Stimulated activated CD4-positive, alpha-beta T cell treated with anti-CD3 and anti-CD28 coated beads, Interleukin-12 subunit alpha, Interleukin-12 subunit beta, amount 100 ng/mL, for 48 hours (primary cell): ENCODE measurements at regions not wholly inside any gene's neighbourhood (a gene's known extent, or its start where the extent isn't known, plus 50 kb on each side); places are given as distances from the start of the nearest gene placed in this dataset.
"Not testable (repeated sequence)": the region's sequence is repeated elsewhere in the genome, so short reads cannot be mapped to it uniquely, and the experiment has no call there.

Experiments used
- DNase-seq, 3 donors: peaks; one replicate each; pipeline ENCODE4 v3.0.0-alpha.2; 2020; ENCODE audit warnings: low read depth in 2 of 3, low spot score in 1 of 3

GRCh38 chr12:5305886-5306545 is 125.9 kb upstream of the NTF3 start:
- DNase-seq = no peak

GRCh38 chr12:5307065-5307464 is 124.8 kb upstream of the NTF3 start:
- no peak for DNase-seq

GRCh38 chr12:5308216-5308615 is 123.7 kb upstream of the NTF3 start:
- DNase-seq = no peak

- no peak for DNase-seq
Observed at GRCh38 chr12:5308996-5309395, 122.9 kb upstream of the NTF3 start.

GRCh38 chr12:5309654-5310053 is 122.3 kb upstream of the NTF3 start:
- DNase-seq = no peak

- DNase-seq = no peak
Observed at GRCh38 chr12:5310151-5310550, 121.8 kb upstream of the NTF3 start.

- DNase-seq = no peak
Observed at GRCh38 chr12:5317556-5317955, 114.4 kb upstream of the NTF3 start.

GRCh38 chr12:5318874-5319273 is 113.0 kb upstream of the NTF3 start:
- DNase-seq = no peak

GRCh38 chr12:5328669-5329517 is 103.0 kb upstream of the NTF3 start:
- no peak for DNase-seq

- DNase-seq = no peak
Observed at GRCh38 chr12:5332551-5332950, 99.4 kb upstream of the NTF3 start.

GRCh38 chr12:5333096-5333495 is 98.8 kb upstream of the NTF3 start:
- DNase-seq = no peak

- no peak for DNase-seq
Observed at GRCh38 chr12:5335069-5335468, 96.8 kb upstream of the NTF3 start.

- DNase-seq = not testable (repeated sequence)
Observed at GRCh38 chr12:5341086-5341485, 90.8 kb upstream of the NTF3 start.

GRCh38 chr12:5343711-5344110 is 88.2 kb upstream of the NTF3 start:
- no peak for DNase-seq

GRCh38 chr12:5344131-5344530 is 87.8 kb upstream of the NTF3 start:
- no peak for DNase-seq

- no peak for DNase-seq
Observed at GRCh38 chr12:5345534-5345933, 86.4 kb upstream of the NTF3 start.

GRCh38 chr12:5348057-5348456 is 83.9 kb upstream of the NTF3 start:
- no peak for DNase-seq

GRCh38 chr12:5348491-5348890 is 83.4 kb upstream of the NTF3 start:
- no peak for DNase-seq

- DNase-seq = no peak
Observed at GRCh38 chr12:5364036-5364770, 67.7 kb upstream of the NTF3 start.

GRCh38 chr12:5369298-5369697 is 62.6 kb upstream of the NTF3 start:
- no peak for DNase-seq

- no peak for DNase-seq
Observed at GRCh38 chr12:5371631-5372030, 60.3 kb upstream of the NTF3 start.

GRCh38 chr12:5374713-5375112 is 57.2 kb upstream of the NTF3 start:
- no peak for DNase-seq
